GM23338 (cell line): ENCODE measurements at regions not wholly inside any gene's neighbourhood (a gene's known extent, or its start where the extent isn't known, plus 50 kb on each side); places are given as distances from the start of the nearest gene placed in this dataset.

Experiments
- ATAC-seq: fragments of 200-7000 bp; cut with Tn5 transposase; 3 replicates; pipeline ENCODE4 v1.9.1; 2020
- DNase-seq: peaks from one replicate; pipeline ENCODE4 v3.0.0-alpha.2; 2015; ENCODE audit warnings: low spot score
- H2AFZ ChIP-seq: fragments of 200-600 bp; sonication (generic); 2 replicates; pipeline ENCODE4 v1.8.0; 2016; ENCODE audit warnings: antibody characterized with exemption, mild to moderate bottlenecking, moderate library complexity
- H3F3A ChIP-seq: fragments of 200-600 bp; sonication (generic); replicated peaks from 2 replicates; pipeline ENCODE4 v1.8.0; 2017; ENCODE audit warnings: antibody characterized with exemption, mixed run types, low read depth
- H3K27ac ChIP-seq: fragments of 200-600 bp; sonication (generic); 2 replicates; pipeline ENCODE4 v1.6.1; 2016; ENCODE audit warnings: low read depth
- H3K27me3 ChIP-seq: fragments of 200-600 bp; sonication (generic); 2 replicates; pipeline ENCODE4 v1.8.0; 2016; ENCODE audit warnings: mild to moderate bottlenecking, mixed run types, moderate library complexity; ENCODE audit not compliant: insufficient read depth
- H3K36me3 ChIP-seq: fragments of 200-600 bp; sonication (generic); 2 replicates; pipeline ENCODE4 v1.8.0; 2016; ENCODE audit warnings: mild to moderate bottlenecking; ENCODE audit not compliant: insufficient read depth
- H3K4me1 ChIP-seq: fragments of 200-600 bp; sonication (generic); 2 replicates; pipeline ENCODE4 v1.8.0; 2016; ENCODE audit warnings: mild to moderate bottlenecking, moderate library complexity; ENCODE audit not compliant: insufficient read depth
- H3K4me2 ChIP-seq: fragments of 200-600 bp; sonication (generic); 2 replicates; pipeline ENCODE4 v1.7.1; 2017; ENCODE audit warnings: mixed run types
- H3K4me3 ChIP-seq: fragments of 200-600 bp; sonication (generic); 2 replicates; pipeline ENCODE4 v1.6.1; 2016; ENCODE audit warnings: mixed run types
- H3K79me2 ChIP-seq: fragments of 200-600 bp; sonication (generic); replicated peaks from 2 replicates; pipeline ENCODE4 v1.8.0; 2017; ENCODE audit warnings: mild to moderate bottlenecking; ENCODE audit not compliant: insufficient read depth
- H3K9me2 ChIP-seq: fragments of 200-600 bp; sonication (generic); 2 replicates; pipeline ENCODE4 v1.8.0; 2017; ENCODE audit not compliant: insufficient read depth
- H4K20me1 ChIP-seq: fragments of 200-600 bp; sonication (generic); replicated peaks from 2 replicates; pipeline ENCODE4 v1.8.0; 2017; ENCODE audit warnings: mild to moderate bottlenecking; ENCODE audit not compliant: insufficient read depth
- H3K27ac Mint-ChIP-seq: 2 replicates; pipeline ENCODE4 v1.8.0; 2020; ENCODE audit warnings: inconsistent platforms, mild to moderate bottlenecking, moderate library complexity, mixed read lengths
- H3K27me3 Mint-ChIP-seq: 3 replicates; pipeline ENCODE4 v1.8.0; 2022; ENCODE audit warnings: low read depth, mild to moderate bottlenecking, moderate library complexity, mixed read lengths, inconsistent platforms; ENCODE audit not compliant: insufficient read depth, poor library complexity
- H3K36me3 Mint-ChIP-seq: 3 replicates; pipeline ENCODE4 v1.8.0; 2021; ENCODE audit warnings: low read depth, mild to moderate bottlenecking, inconsistent platforms, moderate library complexity, mixed read lengths
- H3K4me1 Mint-ChIP-seq: 3 replicates; pipeline ENCODE4 v1.8.0; 2020; ENCODE audit warnings: mild to moderate bottlenecking, inconsistent platforms, mixed read lengths
- H3K4me3 Mint-ChIP-seq: 3 replicates; pipeline ENCODE4 v1.8.0; 2021; ENCODE audit warnings: moderate library complexity, mild to moderate bottlenecking, inconsistent platforms, mixed read lengths
- H3K9me3 Mint-ChIP-seq: 3 replicates; pipeline ENCODE4 v1.8.0; 2020; ENCODE audit warnings: moderate library complexity, mild to moderate bottlenecking, inconsistent platforms, mixed read lengths
- CREB1 ChIP-seq: fragments of 250-450 bp; sonication (Bioruptor Pico); IDR thresholded peaks from 2 replicates; pipeline ENCODE4 v1.5.0; 2020; ENCODE audit warnings: low read depth, mild to moderate bottlenecking, moderate library complexity
- EZH2phosphoT487 ChIP-seq: fragments of 200-600 bp; sonication (generic); IDR thresholded peaks from one replicate; pipeline ENCODE4 v1.8.1; 2018; ENCODE audit warnings: antibody characterized with exemption; ENCODE audit not compliant: unreplicated experiment
- NANOG ChIP-seq: IDR thresholded peaks from 2 replicates; pipeline ENCODE4 v1.6.1; 2016; ENCODE audit warnings: antibody characterized with exemption, borderline replicate concordance
- POLR2AphosphoS5 ChIP-seq: IDR thresholded peaks from 2 replicates; pipeline ENCODE4 v1.6.1; 2016; ENCODE audit warnings: antibody characterized with exemption, low read depth
- REST ChIP-seq: IDR thresholded peaks from one replicate; pipeline ENCODE4 v1.6.1; 2018; ENCODE audit warnings: antibody characterized with exemption; ENCODE audit not compliant: unreplicated experiment
- STAT1 ChIP-seq: IDR thresholded peaks from one replicate; pipeline ENCODE4 v1.6.1; 2016; ENCODE audit warnings: antibody characterized with exemption; ENCODE audit not compliant: unreplicated experiment
- ZNF114 ChIP-seq: fragments of 250-450 bp; sonication (Bioruptor Pico); IDR thresholded peaks from 2 replicates; pipeline ENCODE4 v1.5.0; 2020; ENCODE audit warnings: mild to moderate bottlenecking, moderate library complexity

GRCh38 chr6:9066726-9067125, 631.4 kb upstream of the SLC35B3 start:
- ATAC-seq = no peak
- no peaks in the 10 kb centered on the region for H3K27me3 Mint-ChIP-seq

GRCh38 chr6:9064156-9064555, 628.8 kb upstream of the SLC35B3 start:
- no peaks in the 10 kb centered on the region; the same call in 2 of the 3 replicates for H3K9me3 Mint-ChIP-seq
- no peak overlapping the region for H3K4me3 Mint-ChIP-seq
- Histone ChIP-seq H2AFZ (no peak overlapping the region), H3F3A (no peaks in the 10 kb centered on the region), H3K9me2 (no peaks in the 10 kb centered on the region), H3K79me2 (no peaks in the 10 kb centered on the region), H3K27me3 (no peaks in the 10 kb centered on the region), H3K4me1 (no peaks in the 10 kb centered on the region), H4K20me1 (no peaks in the 10 kb centered on the region), H3K4me2 (no peak overlapping the region), H3K4me3 (no peak overlapping the region), H3K36me3 (no peaks in the 10 kb centered on the region), H3K27ac (no peak overlapping the region)
- H3K4me1 Mint-ChIP-seq = no peaks in the 10 kb centered on the region
- DNase-seq = no peak
- no peaks in the 10 kb centered on the region for H3K27me3 Mint-ChIP-seq
- ATAC-seq = no peak
- H3K27ac Mint-ChIP-seq = no peak overlapping the region
- H3K36me3 Mint-ChIP-seq = no peaks in the 10 kb centered on the region
- TF ChIP-seq CREB1 (no peak), REST (no peak), POLR2AphosphoS5 (no peak), NANOG (no peak), EZH2phosphoT487 (no peak)

More at GRCh38 chr6:9066726-9067125, 631.4 kb upstream of the SLC35B3 start:
- H3K4me3 Mint-ChIP-seq = no peak overlapping the region
- Histone ChIP-seq H3K27me3 (no peaks in the 10 kb centered on the region), H3K27ac (no peak overlapping the region), H3F3A (no peaks in the 10 kb centered on the region), H3K9me2 (no peaks in the 10 kb centered on the region), H3K79me2 (no peaks in the 10 kb centered on the region), H3K4me2 (no peak overlapping the region), H4K20me1 (no peaks in the 10 kb centered on the region), H2AFZ (0 out of 2 replicates have a peak overlapping the region, but pooled peaks have one; percentile 66), H3K36me3 (no peaks in the 10 kb centered on the region), H3K4me3 (no peak overlapping the region), H3K4me1 (no peaks in the 10 kb centered on the region)
- DNase-seq = no peak
- H3K4me1 Mint-ChIP-seq = no peaks in the 10 kb centered on the region
- no peak for TF ChIP-seq REST
- no peak for TF ChIP-seq STAT1
- no peak for TF ChIP-seq ZNF114 (CRISPR knock-in tag)
- no peak for TF ChIP-seq POLR2AphosphoS5
- no peaks in the 10 kb centered on the region for H3K36me3 Mint-ChIP-seq
- no peak overlapping the region for H3K27ac Mint-ChIP-seq
- no peaks in the 10 kb centered on the region; the same call in 2 of the 3 replicates for H3K9me3 Mint-ChIP-seq
